Astrocyte (in vitro differentiated cells and primary cell): ENCODE measurements at regions not wholly inside any gene's neighbourhood (a gene's known extent, or its start where the extent isn't known, plus 50 kb on each side); places are given as distances from the start of the nearest gene placed in this dataset.

Experiments used
- CTCF ChIP-seq: IDR thresholded peaks from 2 replicates; pipeline ENCODE4 v1.5.1; 2011; ENCODE audit warnings: low read depth, mild to moderate bottlenecking, inconsistent platforms, low read length, moderate library complexity; ENCODE audit not compliant: insufficient read depth
- EZH2 ChIP-seq: IDR thresholded peaks from 2 replicates; pipeline ENCODE4 v1.6.1; 2012; ENCODE audit warnings: mild to moderate bottlenecking, low read length, inconsistent platforms; ENCODE audit not compliant: insufficient read depth

GRCh38 chr9:99666571-99666970 is 155.1 kb upstream of the NR4A3 start:
- TF ChIP-seq CTCF, result no peak
- TF ChIP-seq EZH2, result no peak
